Stomach (tissue), 4 donors: ENCODE measurements at regions not wholly inside any gene's neighbourhood (a gene's known extent, or its start where the extent isn't known, plus 50 kb on each side); places are given as distances from the start of the nearest gene placed in this dataset.

Source experiments
- CTCF ChIP-seq, 7 experiments: fragments of 450-650 bp in 4 of 7; fragments of 200-600 bp in 3 of 7; sonication (generic) in 3 of 7; IDR thresholded peaks; one replicate each; pipeline ENCODE4 v1.5.1; 2016 to 2019; ENCODE audit warnings: antibody characterized with exemption in 7 of 7, control low read depth in 2 of 7, mild to moderate bottlenecking in 1 of 7
- POLR2A ChIP-seq, 4 donors: fragments of 450-650 bp; IDR thresholded peaks; one replicate each; pipeline ENCODE4 v1.6.1; 2016; ENCODE audit warnings: antibody characterized with exemption in 4 of 4, control low read depth in 2 of 4, mild to moderate bottlenecking in 1 of 4, moderate library complexity in 1 of 4

GRCh38 chr3:81923038-81923437, 161.6 kb upstream of the GBE1 start:
- no peak for TF ChIP-seq CTCF (IDR thresholded peaks at IDR 0.05)
- TF ChIP-seq POLR2A (IDR thresholded peaks at IDR 0.05), result no peak
